DMS 273 (cell line): ENCODE measurements at regions not wholly inside any gene's neighbourhood (a gene's known extent, or its start where the extent isn't known, plus 50 kb on each side); places are given as distances from the start of the nearest gene placed in this dataset.

ENCODE experiments used
- DNase-seq: peaks from one replicate; lab custom pipeline; 2025; ENCODE audit not compliant: unreplicated experiment; lab: John Stamatoyannopoulos, UW

- no peak for DNase-seq
These were observed 266.0 kb downstream of the PTPRU start for GRCh38 chr1:29502225-29502910.

- DNase-seq = no peak
These were observed 265.1 kb downstream of the PTPRU start for GRCh38 chr1:29501227-29501976.

- DNase-seq = no peak
These were observed 264.3 kb downstream of the PTPRU start for GRCh38 chr1:29500651-29501050.

- DNase-seq = no peak
These were observed 263.7 kb downstream of the PTPRU start for GRCh38 chr1:29500041-29500440.

- no peak for DNase-seq
These were observed 262.9 kb downstream of the PTPRU start for GRCh38 chr1:29499104-29499650.

GRCh38 chr1:29498126-29499103 is 262.1 kb downstream of the PTPRU start:
- DNase-seq = no peak

GRCh38 chr1:29497395-29498125 is 261.2 kb downstream of the PTPRU start:
- DNase-seq = no peak

GRCh38 chr1:29496701-29497100 is 260.4 kb downstream of the PTPRU start:
- no peak for DNase-seq

- peak; percentile 17 for DNase-seq
These were observed 254.0 kb downstream of the PTPRU start for GRCh38 chr1:29490204-29490934.

- DNase-seq = no peak
These were observed 253.1 kb downstream of the PTPRU start for GRCh38 chr1:29489471-29489870.

- no peak for DNase-seq
These were observed 252.5 kb downstream of the PTPRU start for GRCh38 chr1:29488794-29489311.

- DNase-seq = no peak
These were observed 251.9 kb downstream of the PTPRU start for GRCh38 chr1:29488086-29488793.

- DNase-seq = no peak
These were observed 251.0 kb downstream of the PTPRU start for GRCh38 chr1:29487291-29487690.

GRCh38 chr1:29485096-29485925 is 249.0 kb downstream of the PTPRU start:
- no peak for DNase-seq

GRCh38 chr1:29482991-29483390 is 246.7 kb downstream of the PTPRU start:
- no peak for DNase-seq

- DNase-seq = no peak
These were observed 245.7 kb downstream of the PTPRU start for GRCh38 chr1:29482064-29482463.

GRCh38 chr1:29481031-29481430 is 244.7 kb downstream of the PTPRU start:
- no peak for DNase-seq

GRCh38 chr1:29478879-29479278 is 242.6 kb downstream of the PTPRU start:
- DNase-seq = no peak
